SHP77 (cell line): ENCODE measurements at regions not wholly inside any gene's neighbourhood (a gene's known extent, or its start where the extent isn't known, plus 50 kb on each side); places are given as distances from the start of the nearest gene placed in this dataset.
A peak's percentile ranks its signal among the peaks of the same experiment; 100 is the strongest.

ENCODE experiments used
- DNase-seq, 2 experiments: peaks; one replicate each; lab custom pipeline; 2025; lab: John Stamatoyannopoulos, UW

DNA sequence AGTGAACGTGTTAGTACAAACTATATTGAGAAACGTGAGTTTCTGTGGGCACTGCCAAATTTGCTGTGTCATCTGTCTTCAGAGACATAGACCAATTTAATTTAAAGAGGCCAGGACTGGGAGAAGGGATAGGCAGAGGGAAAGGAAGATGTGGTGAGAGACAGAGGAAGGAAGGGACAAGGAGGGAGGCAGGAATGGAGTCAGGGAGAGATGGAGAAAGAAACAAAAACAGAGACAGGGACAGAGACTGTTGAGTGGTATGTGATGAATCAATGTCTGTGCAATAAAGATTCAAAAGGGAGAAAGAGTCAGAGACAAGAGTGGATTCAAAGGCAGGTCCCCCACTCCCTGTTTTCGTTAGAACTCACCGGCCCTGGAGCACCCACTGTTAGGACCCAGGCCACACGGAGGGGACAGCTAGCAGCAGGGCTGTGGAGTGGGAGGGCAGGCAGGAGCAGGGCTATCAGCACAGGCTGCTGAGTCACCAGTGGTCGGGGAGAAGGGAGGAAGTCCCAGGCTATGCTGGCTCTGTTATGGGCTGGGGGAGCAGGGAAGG lies 51.6 kb upstream of the CHD6 start:
- peak in 1 of 2 experiments; percentile 49 for DNase-seq

DNA sequence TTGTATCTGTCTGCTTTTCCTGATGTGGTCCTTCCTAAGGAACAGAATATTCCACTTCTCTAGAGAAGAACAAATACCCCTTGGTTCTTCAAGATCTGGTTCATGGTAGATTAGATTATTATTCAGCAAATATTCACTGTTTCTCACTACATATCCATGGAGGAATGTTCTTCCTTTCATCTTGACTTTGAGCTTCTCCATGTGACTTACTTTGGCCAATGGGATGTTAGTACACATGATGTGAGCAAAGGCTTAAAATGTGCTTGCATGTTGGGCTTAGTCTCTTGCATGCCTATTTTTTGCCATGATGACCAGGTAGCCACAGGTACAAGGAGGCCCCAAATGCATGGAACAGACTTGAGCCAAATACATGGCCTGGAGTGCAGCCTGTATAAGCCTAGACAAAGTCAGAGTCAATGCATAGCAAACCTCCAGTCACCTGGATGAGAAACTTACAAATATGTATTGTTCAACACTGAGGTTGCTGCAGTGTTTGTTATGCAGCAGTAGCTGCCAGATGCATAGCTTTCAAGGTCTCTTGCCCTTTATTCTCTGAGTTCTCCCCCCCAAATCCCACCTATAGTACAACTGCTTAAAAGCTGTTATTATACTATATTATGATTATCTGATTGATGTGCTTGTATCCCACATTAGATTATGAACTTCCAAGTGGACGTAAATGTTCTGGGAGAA lies 50.0 kb upstream of the CHD6 start:
- DNase-seq = no peak
